ENCODE measurements at regions not wholly inside any gene's neighbourhood (a gene's known extent, or its start where the extent isn't known, plus 50 kb on each side); places are given as distances from the start of the nearest gene placed in this dataset.

- Histone ChIP-seq H3K36me3 (ENCODE audit: control insufficient read depth in 2 of 2, insufficient read depth in 2 of 2, low read length in 1 of 2) (no peaks in the 10 kb centered on the region), H3K9ac (ENCODE audit: control insufficient read depth, insufficient read depth, low read length) (no peak overlapping the region), H2AFZ (ENCODE audit: control insufficient read depth, low read depth, low read length) (no peak overlapping the region), H3K4me2 (ENCODE audit: control insufficient read depth, insufficient read depth) (no peak overlapping the region), H3K4me1 (ENCODE audit: control insufficient read depth, insufficient read depth, low read length) (no peaks in the 10 kb centered on the region; the same call in 1 of the 2 replicates), H3K9me3 (replicated peaks; ENCODE audit: control insufficient read depth, insufficient read depth, low read length) (no peaks in the 10 kb centered on the region), H4K20me1 (ENCODE audit: control insufficient read depth, insufficient read depth) (no peaks in the 10 kb centered on the region), H3K27ac (ENCODE audit: control insufficient read depth, insufficient read depth) (no peak overlapping the region), H3K79me2 (ENCODE audit: control insufficient read depth, insufficient read depth, low read length) (no peaks in the 10 kb centered on the region), H3K4me3 (no peak overlapping the region), H3K27me3 (replicated peaks in 1 of 2; ENCODE audit: control insufficient read depth in 2 of 2, insufficient read depth in 2 of 2, low read length in 1 of 2) (no peaks in the 10 kb centered on the region; a peak in 1 of 4 replicates)
- intact Hi-C loops (cut with micrococcal nuclease; ENCODE audit: unreplicated experiment) (no loop called here), in situ Hi-C loops (cut with MboI) (no loop called here)
- no TSS peak for BruUV-seq (replicated peaks)
- TF ChIP-seq, protein P1, sequence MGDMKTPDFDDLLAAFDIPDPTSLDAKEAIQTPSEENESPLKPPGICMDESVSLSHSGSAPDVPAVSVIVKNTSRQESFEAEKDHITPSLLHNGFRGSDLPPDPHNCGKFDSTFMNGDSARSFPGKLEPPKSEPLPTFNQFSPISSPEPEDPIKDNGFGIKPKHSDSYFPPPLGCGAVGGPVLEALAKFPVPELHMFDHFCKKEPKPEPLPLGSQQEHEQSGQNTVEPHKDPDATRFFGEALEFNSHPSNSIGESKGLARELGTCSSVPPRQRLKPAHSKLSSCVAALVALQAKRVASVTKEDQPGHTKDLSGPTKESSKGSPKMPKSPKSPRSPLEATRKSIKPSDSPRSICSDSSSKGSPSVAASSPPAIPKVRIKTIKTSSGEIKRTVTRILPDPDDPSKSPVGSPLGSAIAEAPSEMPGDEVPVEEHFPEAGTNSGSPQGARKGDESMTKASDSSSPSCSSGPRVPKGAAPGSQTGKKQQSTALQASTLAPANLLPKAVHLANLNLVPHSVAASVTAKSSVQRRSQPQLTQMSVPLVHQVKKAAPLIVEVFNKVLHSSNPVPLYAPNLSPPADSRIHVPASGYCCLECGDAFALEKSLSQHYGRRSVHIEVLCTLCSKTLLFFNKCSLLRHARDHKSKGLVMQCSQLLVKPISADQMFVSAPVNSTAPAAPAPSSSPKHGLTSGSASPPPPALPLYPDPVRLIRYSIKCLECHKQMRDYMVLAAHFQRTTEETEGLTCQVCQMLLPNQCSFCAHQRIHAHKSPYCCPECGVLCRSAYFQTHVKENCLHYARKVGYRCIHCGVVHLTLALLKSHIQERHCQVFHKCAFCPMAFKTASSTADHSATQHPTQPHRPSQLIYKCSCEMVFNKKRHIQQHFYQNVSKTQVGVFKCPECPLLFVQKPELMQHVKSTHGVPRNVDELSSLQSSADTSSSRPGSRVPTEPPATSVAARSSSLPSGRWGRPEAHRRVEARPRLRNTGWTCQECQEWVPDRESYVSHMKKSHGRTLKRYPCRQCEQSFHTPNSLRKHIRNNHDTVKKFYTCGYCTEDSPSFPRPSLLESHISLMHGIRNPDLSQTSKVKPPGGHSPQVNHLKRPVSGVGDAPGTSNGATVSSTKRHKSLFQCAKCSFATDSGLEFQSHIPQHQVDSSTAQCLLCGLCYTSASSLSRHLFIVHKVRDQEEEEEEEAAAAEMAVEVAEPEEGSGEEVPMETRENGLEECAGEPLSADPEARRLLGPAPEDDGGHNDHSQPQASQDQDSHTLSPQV (IDR thresholded peaks at IDR 0.05) = no peak
- TF ChIP-seq STAT3 (IDR thresholded peaks at IDR 0.05; ENCODE audit: low read depth, low read length) (no peak), SMC3 (IDR thresholded peaks at IDR 0.05; ENCODE audit: borderline replicate concordance, low read length) (no peak), MAX (IDR thresholded peaks at IDR 0.05; ENCODE audit: low read depth, low read length) (no peak), EGR1 (IDR thresholded peaks at IDR 0.05; ENCODE audit: borderline replicate concordance in 1 of 2, low read depth in 2 of 2, low read length in 2 of 2) (no peak), E2F4 (IDR thresholded peaks at IDR 0.05; ENCODE audit: low read depth, low read length) (no peak), JUND (IDR thresholded peaks at IDR 0.05; ENCODE audit: low read depth, low read length) (no peak)
- RAD21 ChIA-PET (ENCODE audit: unreplicated experiment) = no interaction called here
- no peak for DNase-seq (ENCODE audit: low read depth, low spot score)
- POLR2A ChIA-PET = no interaction called here
- CTCF ChIA-PET = interaction anchor here (0.6 to 1.6 kb wide), 2 partner anchors 211 to 639 kb away, joined by 3 read pairs; no protein-coding TSS in a partner anchor
- ATAC-seq = no peak
- SMC1A ChIA-PET (ENCODE audit: uncharacterized antibody, unreplicated experiment) = no interaction called here
- no peak for FAIRE-seq
- 34% methylated on average over 7 of the region's 7 CpGs for WGBS (ENCODE audit: insufficient coverage, insufficient replicate concordance, low lambda C conversion rate, missing lambda C conversion rate)
These were observed 68.5 kb upstream of the ZBTB18 start for GRCh38 chr1:243982447-243983018.
